Esophagus squamous epithelium (tissue), 4 donors: ENCODE measurements at regions not wholly inside any gene's neighbourhood (a gene's known extent, or its start where the extent isn't known, plus 50 kb on each side); places are given as distances from the start of the nearest gene placed in this dataset.

Experiments used
- CTCF ChIP-seq, 6 experiments: fragments of 450-650 bp in 4 of 6; fragments of 200-600 bp in 2 of 6; sonication (generic) in 2 of 6; IDR thresholded peaks; one replicate each; pipeline ENCODE4 v1.5.1; 2016 to 2019; ENCODE audit warnings: antibody characterized with exemption in 6 of 6, mild to moderate bottlenecking in 4 of 6, moderate library complexity in 4 of 6
- POLR2A ChIP-seq, 4 donors: fragments of 450-650 bp; IDR thresholded peaks; one replicate each; pipeline ENCODE4 v1.6.1; 2017; ENCODE audit warnings: antibody characterized with exemption in 4 of 4, mild to moderate bottlenecking in 4 of 4, moderate library complexity in 3 of 4

- TF ChIP-seq CTCF (IDR thresholded peaks at IDR 0.05) (no peak), POLR2A (IDR thresholded peaks at IDR 0.05) (no peak)
Observed at GRCh38 chr1:73800376-73800775, 397.6 kb downstream of the LRRIQ3 start.
